ENCODE measurements at regions not wholly inside any gene's neighbourhood (a gene's known extent, or its start where the extent isn't known, plus 50 kb on each side); places are given as distances from the start of the nearest gene placed in this dataset.

- intact Hi-C loops (cut with DNase I), result no loop called here
- Histone ChIP-seq H3K9me3 (peaks cover 0 to 3% (median 0%) of the 10 kb centered on the region in 4 donors), H3K27me3 (no peaks in the 10 kb centered on the region), H3K36me3 (no peaks in the 10 kb centered on the region), H3K4me1 (peaks cover 0 to 10% (median 5%) of the 10 kb centered on the region in 4 donors), H3K4me3 (no peak overlapping the region), H3K27ac (no peak overlapping the region)
- no peak for TF ChIP-seq CTCF (IDR thresholded peaks at IDR 0.05)
- no peak for TF ChIP-seq POLR2A (IDR thresholded peaks at IDR 0.05)
- no peak for TF ChIP-seq POLR2AphosphoS5 (IDR thresholded peaks at IDR 0.05)
- TF ChIP-seq EP300 (IDR thresholded peaks at IDR 0.05), result no peak
- 82 to 83% methylated on average over 4 of the region's 4 CpGs for WGBS, 2 donors
- no peak for DNase-seq
These were observed 98.5 kb upstream of the INTU start for GRCh38 chr4:127534041-127534825.

GRCh38 chr4:127538016-127538415, 94.7 kb upstream of the INTU start:
- Histone ChIP-seq H3K9me3 (no peaks in the 10 kb centered on the region), H3K27ac (no peak overlapping the region), H3K36me3 (no peaks in the 10 kb centered on the region), H3K27me3 (no peaks in the 10 kb centered on the region), H3K4me3 (no peak overlapping the region), H3K4me1 (peaks cover 0 to 8% (median 5%) of the 10 kb centered on the region in 4 donors)
- TF ChIP-seq CTCF (IDR thresholded peaks at IDR 0.05), result no peak
- TF ChIP-seq POLR2AphosphoS5 (IDR thresholded peaks at IDR 0.05), result no peak
- TF ChIP-seq POLR2A (IDR thresholded peaks at IDR 0.05), result no peak
- TF ChIP-seq EP300 (IDR thresholded peaks at IDR 0.05), result no peak
- 27 to 56% methylated on average over 1 of the region's 1 CpG for WGBS, 2 donors
- intact Hi-C loops (cut with DNase I), result no loop called here
- no peak for DNase-seq

- WGBS, 2 donors, result 65 to 75% methylated on average over 3 of the region's 3 CpGs
- H3K27ac ChIP-seq, result no peak overlapping the region
These were observed 92.2 kb upstream of the INTU start for GRCh38 chr4:127540497-127541025.

GRCh38 chr4:127545271-127545670, 87.5 kb upstream of the INTU start:
- Histone ChIP-seq H3K36me3 (no peaks in the 10 kb centered on the region), H3K4me3 (no peak overlapping the region), H3K27me3 (no peaks in the 10 kb centered on the region), H3K4me1 (no peaks in the 10 kb centered on the region), H3K27ac (no peak overlapping the region), H3K9me3 (no peaks in the 10 kb centered on the region)
- DNase-seq, result no peak
- intact Hi-C loops (cut with DNase I), result no loop called here
- TF ChIP-seq POLR2A (IDR thresholded peaks at IDR 0.05), result no peak
- TF ChIP-seq CTCF (IDR thresholded peaks at IDR 0.05), result no peak
- TF ChIP-seq POLR2AphosphoS5 (IDR thresholded peaks at IDR 0.05), result no peak
- TF ChIP-seq EP300 (IDR thresholded peaks at IDR 0.05), result no peak

More at GRCh38 chr4:127540497-127541025, 92.2 kb upstream of the INTU start:
- Histone ChIP-seq H3K27me3 (no peaks in the 10 kb centered on the region), H3K4me3 (no peak overlapping the region), H3K9me3 (no peaks in the 10 kb centered on the region), H3K4me1 (peaks cover 0 to 4% (median 0%) of the 10 kb centered on the region in 4 donors), H3K36me3 (no peaks in the 10 kb centered on the region)
- no peak for DNase-seq
- TF ChIP-seq POLR2A (IDR thresholded peaks at IDR 0.05) (no peak), CTCF (IDR thresholded peaks at IDR 0.05) (no peak), POLR2AphosphoS5 (IDR thresholded peaks at IDR 0.05) (no peak), EP300 (IDR thresholded peaks at IDR 0.05) (no peak)
- intact Hi-C loops (cut with DNase I), result no loop called here
